Erythroblast (primary cell): ENCODE measurements at regions not wholly inside any gene's neighbourhood (a gene's known extent, or its start where the extent isn't known, plus 50 kb on each side); places are given as distances from the start of the nearest gene placed in this dataset.

Experiments
- GATA1 ChIP-seq: IDR thresholded peaks from 2 replicates; pipeline ENCODE4 v1.6.1; 2011; ENCODE audit warnings: low read depth, mild to moderate bottlenecking, control low read depth, low read length, moderate library complexity
- POLR2A ChIP-seq: IDR thresholded peaks from 2 replicates; pipeline ENCODE4 v1.6.1; 2011; ENCODE audit warnings: mild to moderate bottlenecking, low read length

- TF ChIP-seq POLR2A (no peak), GATA1 (no peak)
Measured at GRCh38 chr2:113361051-113361450, 76.4 kb upstream of the ZNG1B start.
